ENCODE measurements at regions not wholly inside any gene's neighbourhood (a gene's known extent, or its start where the extent isn't known, plus 50 kb on each side); places are given as distances from the start of the nearest gene placed in this dataset.
"Not testable (repeated sequence)": the region's sequence is repeated elsewhere in the genome, so short reads cannot be mapped to it uniquely, and the experiment has no call there.

GRCh38 chr7:68722044-68722443 is 876.2 kb upstream of the AUTS2 start:
- H3K4me2 ChIP-seq (ENCODE audit: extremely low read depth, insufficient read depth, low read length): no peak overlapping the region
- H3K4me1 ChIP-seq (ENCODE audit: control insufficient read depth, extremely low read depth, insufficient read depth, low read length): no peaks in the 10 kb centered on the region
- H3K79me2 ChIP-seq (ENCODE audit: control insufficient read depth, insufficient read depth, low read length): no peaks in the 10 kb centered on the region
- H3K27me3 ChIP-seq (ENCODE audit: control insufficient read depth, insufficient read depth, low read length): no peaks in the 10 kb centered on the region
- no peak for DNase-seq (ENCODE audit: low read depth in 2 of 2)
- no peaks in the 10 kb centered on the region for H3K9me3 ChIP-seq (ENCODE audit: control insufficient read depth, insufficient read depth, low read depth, low read length)
- H3K4me3 ChIP-seq (replicated peaks in 1 of 4; ENCODE audit: control extremely low read depth in 1 of 4, insufficient read depth in 1 of 4, low read depth in 3 of 4, low read length in 4 of 4): no peak overlapping the region
- H2AFZ ChIP-seq (ENCODE audit: low read length): no peak overlapping the region
- no peaks in the 10 kb centered on the region for H3K36me3 ChIP-seq (ENCODE audit: control insufficient read depth, insufficient read depth, low read length)
- no peak overlapping the region for H3K9ac ChIP-seq (ENCODE audit: insufficient read depth, low read length)
- TF ChIP-seq EZH2 (IDR thresholded peaks at IDR 0.05; ENCODE audit: low read length, missing control alignments) (no peak), CTCF (conservative IDR thresholded peaks at IDR 0.05 in 1 of 2, IDR thresholded peaks at IDR 0.05 in 1 of 2; ENCODE audit: low read depth in 1 of 2, low read length in 2 of 2) (no peak)
- H3K27ac ChIP-seq (ENCODE audit: insufficient read depth, low read length): no peak overlapping the region
- H4K20me1 ChIP-seq (ENCODE audit: control insufficient read depth, extremely low read depth, insufficient read depth, low read length): no peaks in the 10 kb centered on the region

GRCh38 chr7:68724965-68725364 is 873.3 kb upstream of the AUTS2 start:
- H4K20me1 ChIP-seq (ENCODE audit: control insufficient read depth, extremely low read depth, insufficient read depth, low read length): no peaks in the 10 kb centered on the region
- H3K36me3 ChIP-seq (ENCODE audit: control insufficient read depth, insufficient read depth, low read length): no peaks in the 10 kb centered on the region
- no peaks in the 10 kb centered on the region for H3K4me1 ChIP-seq (ENCODE audit: control insufficient read depth, extremely low read depth, insufficient read depth, low read length)
- H3K27me3 ChIP-seq (ENCODE audit: control insufficient read depth, insufficient read depth, low read length): no peaks in the 10 kb centered on the region
- TF ChIP-seq CTCF (conservative IDR thresholded peaks at IDR 0.05 in 1 of 2, IDR thresholded peaks at IDR 0.05 in 1 of 2; ENCODE audit: low read depth in 1 of 2, low read length in 2 of 2) (no peak), EZH2 (IDR thresholded peaks at IDR 0.05; ENCODE audit: low read length, missing control alignments) (no peak)
- H3K9ac ChIP-seq (ENCODE audit: insufficient read depth, low read length): no peak overlapping the region
- no peak for DNase-seq (ENCODE audit: low read depth in 2 of 2)
- no peak overlapping the region for H3K4me2 ChIP-seq (ENCODE audit: extremely low read depth, insufficient read depth, low read length)
- no peak overlapping the region for H3K4me3 ChIP-seq (replicated peaks in 1 of 4; ENCODE audit: control extremely low read depth in 1 of 4, insufficient read depth in 1 of 4, low read depth in 3 of 4, low read length in 4 of 4)
- no peak overlapping the region for H3K27ac ChIP-seq (ENCODE audit: insufficient read depth, low read length)
- no peaks in the 10 kb centered on the region for H3K9me3 ChIP-seq (ENCODE audit: control insufficient read depth, insufficient read depth, low read depth, low read length)
- no peak overlapping the region for H2AFZ ChIP-seq (ENCODE audit: low read length)
- no peaks in the 10 kb centered on the region for H3K79me2 ChIP-seq (ENCODE audit: control insufficient read depth, insufficient read depth, low read length)

GRCh38 chr7:68725843-68726785 is 872.2 kb upstream of the AUTS2 start:
- Histone ChIP-seq H3K27ac (ENCODE audit: insufficient read depth, low read length) (no peak overlapping the region), H3K79me2 (ENCODE audit: control insufficient read depth, insufficient read depth, low read length) (no peaks in the 10 kb centered on the region), H3K36me3 (ENCODE audit: control insufficient read depth, insufficient read depth, low read length) (no peaks in the 10 kb centered on the region), H4K20me1 (ENCODE audit: control insufficient read depth, extremely low read depth, insufficient read depth, low read length) (no peaks in the 10 kb centered on the region), H3K9ac (ENCODE audit: insufficient read depth, low read length) (no peak overlapping the region), H3K9me3 (ENCODE audit: control insufficient read depth, insufficient read depth, low read depth, low read length) (no peaks in the 10 kb centered on the region), H3K4me3 (replicated peaks in 1 of 4; ENCODE audit: control extremely low read depth in 1 of 4, insufficient read depth in 1 of 4, low read depth in 3 of 4, low read length in 4 of 4) (no peak overlapping the region), H3K4me1 (ENCODE audit: control insufficient read depth, extremely low read depth, insufficient read depth, low read length) (no peaks in the 10 kb centered on the region), H3K4me2 (ENCODE audit: extremely low read depth, insufficient read depth, low read length) (no peak overlapping the region), H3K27me3 (ENCODE audit: control insufficient read depth, insufficient read depth, low read length) (no peaks in the 10 kb centered on the region), H2AFZ (ENCODE audit: low read length) (no peak overlapping the region)
- no peak for DNase-seq (ENCODE audit: low read depth in 2 of 2)
- TF ChIP-seq CTCF (conservative IDR thresholded peaks at IDR 0.05 in 1 of 2, IDR thresholded peaks at IDR 0.05 in 1 of 2; ENCODE audit: low read depth in 1 of 2, low read length in 2 of 2): no peak
- TF ChIP-seq EZH2 (IDR thresholded peaks at IDR 0.05; ENCODE audit: low read length, missing control alignments): no peak

- H3K9ac ChIP-seq (ENCODE audit: insufficient read depth, low read length); H3K4me1 ChIP-seq (ENCODE audit: control insufficient read depth, extremely low read depth, insufficient read depth, low read length); H4K20me1 ChIP-seq (ENCODE audit: control insufficient read depth, extremely low read depth, insufficient read depth, low read length); H2AFZ ChIP-seq (ENCODE audit: low read length); H3K27me3 ChIP-seq (ENCODE audit: control insufficient read depth, insufficient read depth, low read length); H3K27ac ChIP-seq (ENCODE audit: insufficient read depth, low read length); H3K79me2 ChIP-seq (ENCODE audit: control insufficient read depth, insufficient read depth, low read length); DNase-seq (ENCODE audit: low read depth in 2 of 2); H3K4me3 ChIP-seq (replicated peaks in 1 of 4; ENCODE audit: control extremely low read depth in 1 of 4, insufficient read depth in 1 of 4, low read depth in 3 of 4, low read length in 4 of 4); H3K4me2 ChIP-seq (ENCODE audit: extremely low read depth, insufficient read depth, low read length); H3K9me3 ChIP-seq (ENCODE audit: control insufficient read depth, insufficient read depth, low read depth, low read length); H3K36me3 ChIP-seq (ENCODE audit: control insufficient read depth, insufficient read depth, low read length): not testable (repeated sequence)
Observed at GRCh38 chr7:68728720-68729119, 869.6 kb upstream of the AUTS2 start.

Data from fibroblast of lung (primary cell).